ENCODE measurements at regions not wholly inside any gene's neighbourhood (a gene's known extent, or its start where the extent isn't known, plus 50 kb on each side); places are given as distances from the start of the nearest gene placed in this dataset.

DNA sequence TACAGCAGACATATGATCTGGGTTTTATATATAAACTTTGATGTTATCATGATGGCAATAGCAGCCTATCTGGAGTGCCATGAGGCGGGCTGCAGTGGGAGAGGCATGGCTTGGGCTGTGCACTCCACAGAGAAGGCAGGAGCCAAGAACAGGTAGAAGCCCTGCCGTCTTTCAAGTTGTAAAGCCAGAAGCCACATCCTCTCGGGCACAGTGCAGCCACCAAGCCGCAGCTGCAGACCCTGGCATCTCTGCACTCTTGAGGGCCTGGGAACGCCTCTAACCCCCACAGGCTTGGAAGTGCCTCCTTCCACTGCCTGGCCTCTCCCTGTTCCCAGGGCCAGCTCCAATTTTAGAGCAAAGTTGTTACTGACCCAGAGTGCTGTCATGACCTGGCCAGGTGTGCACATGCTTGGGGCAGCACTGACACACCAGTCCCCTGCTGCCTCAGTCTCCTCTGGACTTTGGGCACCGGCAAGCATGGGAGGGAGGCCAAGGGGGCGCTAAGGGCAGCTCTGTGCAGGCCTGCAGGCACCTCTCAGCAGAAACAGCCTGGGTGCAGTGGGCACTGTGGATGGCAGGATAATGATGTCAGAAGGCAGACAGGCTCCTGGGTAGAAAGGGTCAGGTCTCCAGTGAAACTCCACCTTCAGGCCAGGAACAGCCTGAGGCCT lies 1619.8 kb upstream of the PRMT6 start:
- TF ChIP-seq POLR2AphosphoS5 (IDR thresholded peaks at IDR 0.05; ENCODE audit: insufficient read depth in 1 of 2, low read depth in 1 of 2) (no peak), CTCF (IDR thresholded peaks at IDR 0.05) (no peak)
